ENCODE measurements at regions not wholly inside any gene's neighbourhood (a gene's known extent, or its start where the extent isn't known, plus 50 kb on each side); places are given as distances from the start of the nearest gene placed in this dataset.

GRCh38 chr14:53695692-53696214 is 260.9 kb downstream of the BMP4 start:
- peaks cover 4% of the 10 kb centered on the region for H3K27me3 ChIP-seq (ENCODE audit: insufficient read depth, poor library complexity, severe bottlenecking)
- no peak for TF ChIP-seq POLR2AphosphoS5 (IDR thresholded peaks at IDR 0.05; ENCODE audit: low read depth)
- no peak for TF ChIP-seq SPI1 (IDR thresholded peaks at IDR 0.05; ENCODE audit: borderline replicate concordance, low read depth)
- no peak for TF ChIP-seq REST (IDR thresholded peaks at IDR 0.05; ENCODE audit: insufficient replicate concordance, low read depth)
- TF ChIP-seq CTCF (IDR thresholded peaks at IDR 0.05; ENCODE audit: insufficient read depth, low read length): no peak
- no peak for TF ChIP-seq GABPA (IDR thresholded peaks at IDR 0.05; ENCODE audit: low read depth)
- DNase-seq (ENCODE audit: low read depth in 1 of 2, low spot score in 1 of 2): no peak
- H3K27ac ChIP-seq (replicated peaks): no peak overlapping the region
- H3K4me3 ChIP-seq (replicated peaks; ENCODE audit: insufficient read depth, low read length): no peak overlapping the region

GRCh38 chr14:53692885-53693284 is 263.7 kb downstream of the BMP4 start:
- H3K4me3 ChIP-seq (replicated peaks; ENCODE audit: insufficient read depth, low read length): no peak overlapping the region
- no peak for TF ChIP-seq GABPA (IDR thresholded peaks at IDR 0.05; ENCODE audit: low read depth)
- no peak for TF ChIP-seq POLR2AphosphoS5 (IDR thresholded peaks at IDR 0.05; ENCODE audit: low read depth)
- TF ChIP-seq CTCF (IDR thresholded peaks at IDR 0.05; ENCODE audit: insufficient read depth, low read length): no peak
- no peak for TF ChIP-seq SPI1 (IDR thresholded peaks at IDR 0.05; ENCODE audit: borderline replicate concordance, low read depth)
- TF ChIP-seq REST (IDR thresholded peaks at IDR 0.05; ENCODE audit: insufficient replicate concordance, low read depth): no peak
- H3K27me3 ChIP-seq (ENCODE audit: insufficient read depth, poor library complexity, severe bottlenecking): peaks cover 4% of the 10 kb centered on the region
- H3K27ac ChIP-seq (replicated peaks): no peak overlapping the region
- no peak for DNase-seq (ENCODE audit: low read depth in 1 of 2, low spot score in 1 of 2)

- Histone ChIP-seq H3K27ac (replicated peaks) (no peak overlapping the region), H3K27me3 (ENCODE audit: insufficient read depth, poor library complexity, severe bottlenecking) (peaks cover 4% of the 10 kb centered on the region), H3K4me3 (replicated peaks; ENCODE audit: insufficient read depth, low read length) (no peak overlapping the region)
- TF ChIP-seq CTCF (IDR thresholded peaks at IDR 0.05; ENCODE audit: insufficient read depth, low read length) (no peak), GABPA (IDR thresholded peaks at IDR 0.05; ENCODE audit: low read depth) (no peak), REST (IDR thresholded peaks at IDR 0.05; ENCODE audit: insufficient replicate concordance, low read depth) (no peak), POLR2AphosphoS5 (IDR thresholded peaks at IDR 0.05; ENCODE audit: low read depth) (no peak)
- no peak for DNase-seq (ENCODE audit: low read depth in 1 of 2, low spot score in 1 of 2)
Observed at GRCh38 chr14:53692451-53692850, 264.2 kb downstream of the BMP4 start.

Data from HL-60 (cell line).